ENCODE measurements at regions not wholly inside any gene's neighbourhood (a gene's known extent, or its start where the extent isn't known, plus 50 kb on each side); places are given as distances from the start of the nearest gene placed in this dataset.

- H3K4me1 ChIP-seq: no peaks in the 10 kb centered on the region
- TF ChIP-seq, protein P1, sequence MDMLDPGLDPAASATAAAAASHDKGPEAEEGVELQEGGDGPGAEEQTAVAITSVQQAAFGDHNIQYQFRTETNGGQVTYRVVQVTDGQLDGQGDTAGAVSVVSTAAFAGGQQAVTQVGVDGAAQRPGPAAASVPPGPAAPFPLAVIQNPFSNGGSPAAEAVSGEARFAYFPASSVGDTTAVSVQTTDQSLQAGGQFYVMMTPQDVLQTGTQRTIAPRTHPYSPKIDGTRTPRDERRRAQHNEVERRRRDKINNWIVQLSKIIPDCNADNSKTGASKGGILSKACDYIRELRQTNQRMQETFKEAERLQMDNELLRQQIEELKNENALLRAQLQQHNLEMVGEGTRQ (IDR thresholded peaks at IDR 0.05): no peak
- TF ChIP-seq HOXB5 (CRISPR knock-in tag; IDR thresholded peaks at IDR 0.05) (no peak), TFCP2L1 (CRISPR knock-in tag; IDR thresholded peaks at IDR 0.05) (no peak), BHLHE40 (IDR thresholded peaks at IDR 0.05; ENCODE audit: low read depth, low read length) (no peak)
- DNase-seq (ENCODE audit: low read depth in 1 of 2, low spot score in 1 of 2) (no peak), ATAC-seq (no peak), FAIRE-seq (no peak)
- H3K9me3 ChIP-seq: no peaks in the 10 kb centered on the region
- no peak overlapping the region for H3K27ac ChIP-seq
- ChIA-PET CTCF (no interaction called here), POLR2A (no interaction called here)
- H3K4me3 ChIP-seq: no peak overlapping the region
- WGBS (ENCODE audit: missing lambda C conversion rate): 4% methylated on average over 2 of the region's 2 CpGs
- H3K4me2 ChIP-seq: no peak overlapping the region
Observed at GRCh38 chr4:113844369-113844768, 82.8 kb upstream of the CAMK2D start.

- TF ChIP-seq RCOR1 (IDR thresholded peaks at IDR 0.05; ENCODE audit: low read depth, low read length) (no peak), ZSCAN20 (CRISPR knock-in tag; IDR thresholded peaks at IDR 0.05) (no peak), MAZ (IDR thresholded peaks at IDR 0.05; ENCODE audit: borderline replicate concordance, low read depth, low read length) (no peak), HOXB5 (CRISPR knock-in tag; IDR thresholded peaks at IDR 0.05) (no peak), EHF (CRISPR knock-in tag; IDR thresholded peaks at IDR 0.05) (no peak), TP53 (CRISPR knock-in tag; IDR thresholded peaks at IDR 0.05) (no peak), JUN (IDR thresholded peaks at IDR 0.05) (no peak), ESRRA (IDR thresholded peaks at IDR 0.05; ENCODE audit: borderline replicate concordance, low read length) (no peak), NFE2L2 (conservative IDR thresholded peaks at IDR 0.05; ENCODE audit: low read length) (no peak)
- TF ChIP-seq, protein P2, sequence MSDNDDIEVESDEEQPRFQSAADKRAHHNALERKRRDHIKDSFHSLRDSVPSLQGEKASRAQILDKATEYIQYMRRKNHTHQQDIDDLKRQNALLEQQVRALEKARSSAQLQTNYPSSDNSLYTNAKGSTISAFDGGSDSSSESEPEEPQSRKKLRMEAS (IDR thresholded peaks at IDR 0.05): no peak
- TF ChIP-seq, protein P3, sequence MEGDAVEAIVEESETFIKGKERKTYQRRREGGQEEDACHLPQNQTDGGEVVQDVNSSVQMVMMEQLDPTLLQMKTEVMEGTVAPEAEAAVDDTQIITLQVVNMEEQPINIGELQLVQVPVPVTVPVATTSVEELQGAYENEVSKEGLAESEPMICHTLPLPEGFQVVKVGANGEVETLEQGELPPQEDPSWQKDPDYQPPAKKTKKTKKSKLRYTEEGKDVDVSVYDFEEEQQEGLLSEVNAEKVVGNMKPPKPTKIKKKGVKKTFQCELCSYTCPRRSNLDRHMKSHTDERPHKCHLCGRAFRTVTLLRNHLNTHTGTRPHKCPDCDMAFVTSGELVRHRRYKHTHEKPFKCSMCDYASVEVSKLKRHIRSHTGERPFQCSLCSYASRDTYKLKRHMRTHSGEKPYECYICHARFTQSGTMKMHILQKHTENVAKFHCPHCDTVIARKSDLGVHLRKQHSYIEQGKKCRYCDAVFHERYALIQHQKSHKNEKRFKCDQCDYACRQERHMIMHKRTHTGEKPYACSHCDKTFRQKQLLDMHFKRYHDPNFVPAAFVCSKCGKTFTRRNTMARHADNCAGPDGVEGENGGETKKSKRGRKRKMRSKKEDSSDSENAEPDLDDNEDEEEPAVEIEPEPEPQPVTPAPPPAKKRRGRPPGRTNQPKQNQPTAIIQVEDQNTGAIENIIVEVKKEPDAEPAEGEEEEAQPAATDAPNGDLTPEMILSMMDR (IDR thresholded peaks at IDR 0.05): no peak
- TF ChIP-seq, protein P1 (IDR thresholded peaks at IDR 0.05): no peak
- TF ChIP-seq, protein P4, sequence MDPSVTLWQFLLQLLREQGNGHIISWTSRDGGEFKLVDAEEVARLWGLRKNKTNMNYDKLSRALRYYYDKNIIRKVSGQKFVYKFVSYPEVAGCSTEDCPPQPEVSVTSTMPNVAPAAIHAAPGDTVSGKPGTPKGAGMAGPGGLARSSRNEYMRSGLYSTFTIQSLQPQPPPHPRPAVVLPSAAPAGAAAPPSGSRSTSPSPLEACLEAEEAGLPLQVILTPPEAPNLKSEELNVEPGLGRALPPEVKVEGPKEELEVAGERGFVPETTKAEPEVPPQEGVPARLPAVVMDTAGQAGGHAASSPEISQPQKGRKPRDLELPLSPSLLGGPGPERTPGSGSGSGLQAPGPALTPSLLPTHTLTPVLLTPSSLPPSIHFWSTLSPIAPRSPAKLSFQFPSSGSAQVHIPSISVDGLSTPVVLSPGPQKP (IDR thresholded peaks at IDR 0.05; ENCODE audit: low read depth, low read length): no peak
- ChIA-PET POLR2A (no interaction called here), CTCF (no interaction called here)
- FAIRE-seq: no peak
- Histone ChIP-seq H3K27ac (no peak overlapping the region), H3K4me3 (no peak overlapping the region), H3K9me3 (no peaks in the 10 kb centered on the region), H3K4me1 (peaks cover 10% of the 10 kb centered on the region), H3K4me2 (no peak overlapping the region)
- 60% methylated on average over 2 of the region's 2 CpGs for WGBS (ENCODE audit: missing lambda C conversion rate)
- no peak for DNase-seq (ENCODE audit: low read depth in 1 of 2, low spot score in 1 of 2)
- no peak for ATAC-seq
Observed at GRCh38 chr4:113840861-113841260, 79.3 kb upstream of the CAMK2D start.

GRCh38 chr4:113838460-113838859 lies 76.9 kb upstream of the CAMK2D start:
- H3K4me1 ChIP-seq: peaks cover 10% of the 10 kb centered on the region
- H3K4me2 ChIP-seq: no peak overlapping the region
- POLR2A ChIA-PET: no interaction called here
- ATAC-seq: no peak
- H3K9me3 ChIP-seq: no peaks in the 10 kb centered on the region
- WGBS (ENCODE audit: missing lambda C conversion rate): 86% methylated on average over 2 of the region's 2 CpGs
- no peak overlapping the region; a peak in 1 of 6 replicates for H3K27ac ChIP-seq
- FAIRE-seq: no peak
- CTCF ChIA-PET: no interaction called here
- no peak for TF ChIP-seq TP53 (CRISPR knock-in tag; IDR thresholded peaks at IDR 0.05)
- TF ChIP-seq BHLHE40 (IDR thresholded peaks at IDR 0.05; ENCODE audit: low read depth, low read length): no peak
- TF ChIP-seq HOXB5 (CRISPR knock-in tag; IDR thresholded peaks at IDR 0.05): no peak
- no peak overlapping the region for H3K4me3 ChIP-seq
- no peak for DNase-seq (ENCODE audit: low read depth in 1 of 2, low spot score in 1 of 2)

GRCh38 chr4:113837397-113837796 lies 75.9 kb upstream of the CAMK2D start:
- H3K27ac ChIP-seq: peak overlapping the region; percentile 18 to 62
- TF ChIP-seq CBX2 (IDR thresholded peaks at IDR 0.05; ENCODE audit: borderline replicate concordance, low read depth) (no peak), KDM5A (IDR thresholded peaks at IDR 0.05) (no peak), MAFK (IDR thresholded peaks at IDR 0.05; ENCODE audit: partially characterized antibody) (peak; percentile 85), NFE2L2 (conservative IDR thresholded peaks at IDR 0.05; ENCODE audit: low read length) (peak; percentile 61; the same call in 1 of the 2 replicates)
- DNase-seq (ENCODE audit: low read depth in 1 of 2, low spot score in 1 of 2) (peak; percentile 0 to 43), ATAC-seq (peak; percentile 44 to 54; a peak in 3 of 6 replicates), FAIRE-seq (no peak)
- ChIA-PET POLR2A (no interaction called here), CTCF (no interaction called here)
- no peaks in the 10 kb centered on the region for H3K9me3 ChIP-seq
- peaks cover 10% of the 10 kb centered on the region for H3K4me1 ChIP-seq
- WGBS (ENCODE audit: missing lambda C conversion rate): 63% methylated on average over 1 of the region's 1 CpG
- 0 out of 3 replicates have a peak overlapping the region, but pooled peaks have one; percentile 13 for H3K4me2 ChIP-seq
- no peak overlapping the region for H3K4me3 ChIP-seq
